ENCODE measurements at regions not wholly inside any gene's neighbourhood (a gene's known extent, or its start where the extent isn't known, plus 50 kb on each side); places are given as distances from the start of the nearest gene placed in this dataset.

DNA sequence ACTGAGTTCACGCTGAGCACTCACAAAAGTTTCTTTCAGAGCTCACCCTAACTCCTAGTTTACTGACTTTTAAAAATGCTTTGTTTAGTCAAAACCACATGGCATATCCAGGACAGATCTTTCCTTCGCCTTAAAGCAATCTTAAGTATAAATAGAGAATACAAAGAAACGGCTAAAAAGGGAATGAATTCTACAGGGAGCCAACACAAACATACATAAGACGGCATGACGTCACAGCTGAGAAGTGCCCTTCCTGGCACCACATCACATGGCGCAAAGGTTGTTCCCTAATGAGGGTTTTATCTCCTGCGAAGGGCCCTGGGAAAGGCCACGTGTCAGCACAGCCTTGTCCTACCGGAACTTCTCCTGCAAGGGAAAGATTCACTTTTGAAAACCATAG lies 141.3 kb downstream of the IRX1 start:
- no peak for DNase-seq

DNA sequence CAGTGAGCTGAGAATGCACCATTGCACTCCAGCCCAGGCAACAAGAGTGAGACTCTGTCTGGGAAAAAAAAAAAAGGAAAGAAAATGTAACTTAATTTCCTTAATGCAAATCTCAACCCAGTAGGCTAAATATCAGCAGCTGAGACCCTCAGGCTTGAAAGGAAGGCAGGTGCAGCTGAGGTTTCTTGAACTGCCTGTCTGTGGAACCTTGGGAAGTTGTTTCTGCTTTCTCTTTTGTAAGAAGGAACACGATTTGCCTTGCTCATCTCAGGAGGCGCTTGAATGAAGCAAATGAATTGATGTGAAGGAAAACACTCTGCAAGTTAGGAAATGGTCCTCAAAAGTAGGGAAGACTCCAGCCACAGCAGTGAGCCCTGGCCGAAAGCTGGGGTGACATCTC lies 143.3 kb downstream of the IRX1 start:
- no peak for DNase-seq

DNA sequence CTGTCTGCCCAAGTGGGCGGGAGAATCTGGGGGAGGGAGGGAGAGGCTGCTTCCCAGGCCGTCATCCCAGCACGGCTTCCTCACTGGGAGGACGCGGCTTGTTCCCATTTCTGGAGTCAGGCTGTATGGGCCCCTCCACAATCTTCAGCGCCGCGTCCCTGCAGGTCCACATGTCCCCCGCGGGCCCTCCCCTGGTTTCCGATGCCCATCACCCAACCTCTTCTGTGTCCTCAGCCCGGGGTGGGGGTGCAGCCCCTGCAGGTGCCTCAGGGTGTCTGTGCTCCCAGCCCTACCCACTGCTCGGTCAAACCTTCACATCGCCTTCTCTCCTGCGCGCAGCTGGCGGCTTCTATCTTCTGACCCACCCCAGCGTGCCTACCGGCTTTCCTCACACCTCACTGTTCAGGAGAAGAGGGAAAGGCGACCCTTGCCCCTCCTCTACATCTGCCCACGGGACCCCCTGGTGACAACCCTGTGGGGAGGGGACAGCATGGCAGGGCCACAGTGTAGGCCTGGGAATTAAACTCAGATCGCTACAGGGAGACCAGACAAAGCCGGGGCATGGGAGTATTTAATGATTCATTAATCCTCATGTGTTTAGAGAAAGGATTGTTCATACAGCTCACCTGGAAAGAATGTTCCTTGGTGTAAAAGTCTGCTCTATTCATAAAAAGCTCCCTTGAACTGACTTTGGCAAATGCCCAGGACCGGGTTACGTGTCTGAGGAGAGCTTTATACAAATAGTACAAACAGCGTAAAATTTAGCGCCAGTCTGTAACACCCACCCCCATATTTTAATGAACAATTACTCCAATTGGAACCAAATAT lies 145.1 kb downstream of the IRX1 start:
- no peak for DNase-seq

DNA sequence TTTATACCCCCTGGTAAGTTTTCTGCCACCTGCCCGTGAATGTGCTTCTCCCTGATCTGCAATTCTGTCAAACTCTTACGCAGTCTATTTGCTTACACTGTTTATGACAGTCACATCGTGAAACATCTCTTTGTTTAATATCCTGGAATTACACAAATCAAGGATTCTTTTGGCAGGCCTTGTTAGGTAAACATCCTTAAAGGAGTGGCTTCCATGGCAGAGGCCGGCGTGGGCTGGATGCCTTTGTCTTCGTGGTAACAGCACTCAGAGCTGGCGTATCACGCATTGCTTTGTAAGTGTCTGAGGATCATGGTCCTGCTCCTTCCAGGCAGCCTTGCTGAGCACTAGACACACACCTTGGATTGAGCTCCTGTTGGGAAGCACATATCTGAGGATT lies 145.7 kb downstream of the IRX1 start:
- no peak for DNase-seq

DNA sequence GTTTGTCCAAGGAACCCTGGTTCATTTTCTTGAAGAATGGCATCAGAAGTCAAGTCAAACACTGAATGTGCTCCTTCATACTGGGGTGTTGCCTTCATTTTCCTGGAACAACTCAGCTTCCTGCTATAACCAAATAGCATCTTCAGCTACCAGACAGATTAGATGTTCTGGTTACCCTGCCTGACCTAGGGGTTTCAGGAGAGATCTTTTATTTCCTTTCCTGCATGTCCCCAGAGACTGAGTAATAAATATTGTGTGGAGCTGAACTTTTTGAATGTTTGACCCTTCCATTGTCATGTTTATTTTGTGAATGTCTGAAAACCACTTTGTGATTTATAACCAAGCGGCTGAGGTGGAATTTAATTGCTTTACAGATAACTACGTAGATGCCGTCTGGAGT lies 147.1 kb downstream of the IRX1 start:
- no peak for DNase-seq

DNA sequence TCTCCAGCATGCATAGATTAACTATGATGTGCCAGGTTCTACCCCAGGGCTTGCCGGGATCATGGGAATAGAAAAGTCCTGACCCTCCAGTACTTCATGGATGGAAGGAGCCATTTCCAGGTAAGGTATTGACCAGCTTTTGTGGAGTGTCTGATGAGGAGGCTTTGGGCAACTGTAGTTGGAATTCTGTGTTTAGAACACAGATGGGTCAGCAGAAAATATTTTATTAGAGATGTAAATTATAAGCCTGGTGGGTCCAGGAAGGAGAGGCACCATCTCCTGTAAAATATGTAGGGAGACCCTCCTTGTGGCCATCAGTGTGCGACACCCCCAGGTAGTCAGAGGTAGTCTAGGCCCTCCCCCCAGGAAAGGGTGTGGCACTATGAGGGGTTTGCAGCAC lies 156.2 kb downstream of the IRX1 start:
- no peak for DNase-seq

DNA sequence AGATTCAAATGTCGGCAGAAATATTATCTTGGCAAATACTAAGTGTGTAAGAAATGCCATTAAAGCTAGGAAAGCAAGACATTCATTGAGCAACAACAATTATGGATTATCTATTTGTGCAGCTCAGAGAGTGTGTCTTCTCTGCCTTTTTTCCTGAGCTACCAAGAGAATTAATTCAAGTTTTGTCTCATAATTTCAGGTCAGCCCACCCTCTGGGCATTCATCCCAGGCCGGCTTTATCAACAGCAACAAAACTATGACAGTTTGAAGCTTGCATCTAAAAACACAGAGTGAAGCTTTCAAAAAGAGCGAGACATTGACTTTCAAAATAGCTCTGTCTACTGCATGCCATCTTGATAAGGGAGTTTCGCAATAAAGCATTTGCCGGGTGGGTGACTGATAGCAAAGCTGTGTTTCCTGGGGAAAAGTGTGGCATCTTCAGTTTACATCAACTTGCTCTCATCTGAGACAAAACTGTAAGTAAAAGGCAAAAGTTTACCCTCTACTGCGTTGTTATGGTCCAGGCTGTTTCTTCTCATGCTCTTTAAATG lies 182.4 kb downstream of the IRX1 start:
- no peak for DNase-seq

DNA sequence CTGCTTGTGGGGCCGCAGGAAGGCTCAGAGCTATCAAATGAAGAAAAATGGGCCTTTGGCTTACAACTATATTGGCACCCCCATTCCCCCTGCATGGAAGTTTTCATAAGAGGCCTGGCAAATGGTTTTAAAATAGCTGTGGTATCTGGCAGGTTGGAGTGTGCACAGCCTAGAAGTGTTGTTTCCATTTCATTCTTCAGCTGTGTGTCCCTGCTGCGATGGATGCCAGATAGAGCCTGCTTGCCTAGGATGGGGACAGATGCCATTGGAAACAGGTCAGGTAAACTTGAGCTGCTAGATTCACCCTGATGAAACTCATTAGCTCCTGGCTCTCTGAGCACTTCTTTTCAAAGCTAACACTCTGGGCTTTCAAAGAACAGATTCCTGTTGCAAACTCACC lies 183.3 kb downstream of the IRX1 start:
- no peak for DNase-seq

DNA sequence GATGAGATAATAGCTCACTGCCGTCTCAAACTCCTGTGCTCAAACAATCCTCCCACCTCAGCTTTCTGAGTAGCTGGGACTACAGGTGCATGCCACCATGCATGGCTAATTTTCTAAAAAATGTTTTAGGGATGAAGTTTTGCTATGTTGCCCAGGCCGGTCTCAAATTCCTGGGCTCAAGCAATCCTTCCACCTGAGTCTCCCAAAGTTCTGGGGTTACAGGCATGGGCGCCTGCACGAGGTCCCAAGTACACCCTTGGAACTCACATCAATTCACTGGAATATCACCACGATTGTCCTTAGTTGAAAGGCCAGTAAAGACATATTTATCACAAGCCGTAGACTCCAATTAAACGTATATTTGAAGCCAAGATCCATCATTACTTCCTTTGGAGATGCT lies 184.6 kb downstream of the IRX1 start:
- DNase-seq, result no peak

DNA sequence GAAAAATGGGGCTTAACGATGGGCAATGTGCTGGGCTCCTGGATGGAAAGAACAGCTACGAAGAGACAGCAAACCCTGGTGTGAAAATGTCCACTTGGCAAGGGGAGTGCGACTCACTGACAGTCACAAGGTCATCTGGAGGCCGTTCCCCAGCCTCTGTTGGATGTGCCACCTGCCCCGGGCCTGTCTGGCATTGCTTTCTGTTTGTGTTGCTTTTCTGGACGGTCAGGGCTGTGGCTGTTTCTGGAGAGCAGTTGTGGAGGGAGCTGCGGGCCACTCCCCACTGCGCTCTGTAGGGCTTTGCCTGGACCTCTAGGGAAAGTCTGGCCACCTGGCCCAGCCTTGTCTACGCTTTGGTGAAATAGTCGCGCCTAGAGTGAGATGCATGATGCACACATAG lies 185.3 kb downstream of the IRX1 start:
- no peak for DNase-seq

DNA sequence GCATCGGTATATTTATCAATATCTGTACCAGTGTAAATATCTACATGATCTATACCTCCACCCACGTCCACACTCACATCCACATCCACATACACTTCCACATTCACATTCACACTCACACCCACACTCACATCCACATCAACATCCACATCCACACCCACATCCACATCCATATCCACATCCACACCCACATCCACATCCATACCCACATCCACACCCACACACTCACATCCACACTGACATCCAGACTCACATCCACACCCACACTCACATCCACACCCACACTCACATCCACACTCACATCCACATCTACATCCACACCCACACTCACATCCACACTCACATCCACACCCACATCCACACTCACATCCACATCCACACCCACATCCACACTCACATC lies 189.2 kb downstream of the IRX1 start:
- no peak for DNase-seq

DNA sequence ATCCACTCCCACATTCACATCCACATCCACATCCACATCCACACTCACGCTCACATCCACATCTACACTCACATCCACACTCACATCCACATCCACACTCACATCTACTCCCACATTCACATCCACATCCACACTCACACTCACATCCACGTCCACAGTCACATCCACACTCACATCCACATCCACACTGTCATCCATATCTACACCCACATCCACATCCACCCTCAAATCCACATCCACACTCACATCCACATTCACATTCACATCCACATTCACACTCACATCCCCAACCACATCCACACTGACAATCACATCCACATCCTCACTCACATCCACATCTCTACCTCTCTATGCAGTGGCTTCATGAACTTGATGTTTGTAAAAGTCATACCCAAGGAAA lies 190.5 kb downstream of the IRX1 start:
- no peak for DNase-seq

DNA sequence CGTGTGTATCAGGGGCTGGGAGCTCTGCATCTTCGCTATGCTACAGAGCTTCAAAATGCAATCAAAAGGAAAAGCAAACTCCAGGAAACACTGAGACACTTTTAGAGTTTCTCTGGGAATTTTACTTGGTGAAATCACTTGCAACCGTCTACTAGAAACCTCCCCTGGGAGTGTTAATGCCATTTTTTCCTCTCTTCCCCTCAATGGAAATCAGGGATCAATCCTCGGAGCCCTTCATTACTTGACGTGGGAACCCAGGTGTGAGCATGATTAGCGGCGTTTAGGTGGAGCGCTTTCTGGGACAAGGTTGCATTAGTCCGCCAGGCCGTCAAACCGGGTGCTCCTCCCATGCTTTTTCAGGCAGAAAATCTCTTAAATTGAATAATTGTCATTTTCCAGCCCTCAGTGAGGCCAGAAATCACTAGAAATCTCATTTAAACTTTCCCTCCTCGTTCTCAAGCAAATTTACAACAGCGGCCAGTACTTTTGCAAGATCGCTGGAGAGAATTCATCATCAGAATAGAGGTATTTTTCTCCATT lies 191.3 kb downstream of the IRX1 start:
- no peak for DNase-seq

DNA sequence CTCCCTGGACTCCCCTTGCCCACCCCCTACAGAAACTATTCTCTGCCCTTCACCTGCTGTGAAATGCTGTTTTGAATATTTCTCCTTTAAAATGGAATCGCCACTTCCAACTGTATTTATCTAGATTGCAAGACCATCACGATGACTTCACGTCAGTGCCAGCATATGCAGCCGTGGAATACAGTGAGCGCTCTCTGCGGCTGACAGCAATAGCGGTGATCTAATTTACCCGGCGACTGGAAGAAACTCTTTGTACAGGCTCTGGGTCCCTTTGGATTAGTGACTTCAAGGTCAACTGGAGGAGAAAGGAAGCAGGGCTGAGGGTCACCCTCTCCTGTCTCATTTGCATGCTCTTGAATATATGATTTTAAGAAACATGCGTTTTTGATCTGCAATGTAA lies 192.0 kb downstream of the IRX1 start:
- DNase-seq, result no peak

DNA sequence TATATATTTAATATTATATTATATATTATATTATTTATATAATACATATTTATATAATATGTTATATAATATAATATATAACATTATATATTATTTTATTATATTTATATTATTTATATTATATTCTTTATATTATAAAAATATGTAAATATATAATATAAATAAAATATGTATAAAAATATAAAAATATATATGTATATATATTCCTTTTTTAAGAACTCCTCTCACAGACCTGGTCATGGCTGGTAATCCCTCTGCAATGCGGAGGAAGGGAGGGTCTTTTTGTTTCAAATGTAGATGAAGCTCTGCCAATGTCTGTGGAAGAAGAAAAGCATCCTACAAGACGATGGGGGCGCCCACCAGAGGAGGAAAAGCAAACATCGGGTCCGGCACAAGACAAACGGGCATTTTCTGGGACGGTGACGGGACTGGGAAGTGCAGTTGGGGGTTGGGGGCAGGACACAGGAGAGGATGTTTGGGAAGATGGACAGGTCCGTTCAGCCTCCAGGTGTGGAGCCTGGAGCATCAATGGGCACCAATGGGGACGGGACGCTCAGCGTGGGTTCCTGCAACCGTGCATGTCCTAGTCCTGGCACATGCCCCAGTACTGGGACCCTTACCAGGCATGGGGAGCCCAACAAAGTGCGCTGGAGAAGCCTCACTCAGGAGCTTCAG lies 194.0 kb downstream of the IRX1 start:
- DNase-seq, result no peak

DNA sequence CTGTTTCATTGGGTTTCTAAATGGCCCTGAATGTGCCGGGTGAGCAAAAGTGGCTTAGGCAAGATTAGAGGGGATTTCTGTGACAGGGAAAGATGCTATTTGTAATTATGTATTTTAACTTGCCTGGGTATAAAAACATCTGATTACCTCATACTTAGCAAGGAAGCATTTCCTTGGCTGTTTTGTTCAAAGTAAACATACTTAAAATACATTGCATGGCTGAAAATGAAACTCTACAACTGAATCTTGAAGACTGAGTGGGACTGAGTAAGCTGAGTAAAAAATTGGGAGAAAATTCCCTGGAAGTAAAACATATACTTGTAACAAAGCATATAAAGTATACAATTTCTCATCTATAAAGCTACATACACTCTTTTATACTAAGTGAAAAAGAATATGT lies 197.5 kb downstream of the IRX1 start:
- no peak for DNase-seq

DNA sequence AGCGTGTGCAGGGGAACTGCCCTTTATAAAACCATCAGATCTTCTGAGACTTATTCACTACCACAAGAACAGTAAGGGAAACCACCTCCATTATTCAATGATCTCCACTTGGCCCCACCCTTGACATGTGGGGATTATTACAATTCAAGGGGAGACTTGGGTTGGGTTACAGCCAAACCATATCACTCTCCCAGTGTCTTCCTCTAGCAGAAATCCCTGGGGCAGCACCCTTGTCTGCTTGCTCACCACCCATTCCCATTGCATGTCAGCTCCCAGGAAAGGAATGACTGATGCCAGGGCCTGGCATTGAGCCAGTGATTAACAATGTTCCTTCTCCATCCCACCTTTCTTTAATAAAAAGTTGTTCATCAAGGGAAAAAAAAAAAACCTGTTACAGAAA lies 199.0 kb downstream of the IRX1 start:
- DNase-seq, result no peak

DNA sequence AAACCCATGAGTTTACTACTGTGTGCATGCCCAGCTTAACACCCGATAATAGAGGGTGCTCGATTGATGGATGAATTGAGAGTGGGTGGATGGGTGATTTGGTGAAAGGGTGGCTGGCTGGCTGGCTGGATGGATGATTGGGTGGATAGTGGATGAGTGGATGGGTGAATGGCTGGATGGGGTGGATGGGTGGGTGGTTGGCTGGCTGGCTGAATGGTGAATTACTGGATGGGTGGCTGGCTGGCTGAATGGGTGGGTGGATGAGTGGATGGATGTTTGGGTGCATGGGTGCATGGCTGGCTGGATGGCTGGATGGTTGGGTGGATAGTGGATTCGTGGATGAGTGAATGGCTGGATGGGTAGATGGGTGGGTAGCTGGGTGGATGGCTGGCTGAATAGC lies 201.1 kb downstream of the IRX1 start:
- no peak for DNase-seq

DNA sequence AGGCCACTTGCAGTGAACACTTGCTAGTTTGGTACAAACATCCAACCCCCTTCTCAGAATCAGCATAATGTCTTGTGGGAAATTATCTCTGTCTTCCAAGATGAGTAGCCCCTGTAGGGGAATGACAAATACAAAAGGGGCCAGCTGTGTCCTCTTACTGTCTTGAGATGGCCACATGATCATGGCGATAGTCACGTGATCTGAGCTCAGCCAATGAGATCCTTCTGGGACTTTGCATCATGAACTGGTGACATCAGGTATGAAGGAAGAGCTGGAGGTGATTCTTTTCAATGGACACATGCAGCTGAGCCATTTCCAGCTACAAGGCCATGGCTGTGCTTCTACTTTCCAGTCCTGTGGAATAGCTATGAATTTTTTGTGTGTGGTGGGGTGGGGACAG lies 206.3 kb downstream of the IRX1 start:
- DNase-seq, result no peak

DNA sequence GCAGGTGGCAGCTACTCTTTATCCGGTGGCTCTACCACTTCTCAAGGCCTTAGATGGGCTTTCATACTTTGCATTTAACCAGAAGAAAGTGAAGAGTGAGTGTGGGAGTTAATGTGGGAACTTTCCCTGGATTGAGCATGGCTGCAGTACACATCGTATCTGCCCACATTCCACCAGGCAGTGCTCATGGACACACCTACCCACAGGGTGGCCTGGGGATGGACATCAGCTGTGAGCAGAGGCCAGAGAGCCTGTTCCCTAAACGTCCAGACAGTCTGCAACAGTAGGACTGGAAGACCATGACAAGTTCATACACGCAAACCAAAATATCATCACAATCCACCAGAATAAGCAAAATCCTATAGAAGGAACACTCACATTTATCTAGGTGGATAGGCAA lies 213.8 kb downstream of the IRX1 start:
- no peak for DNase-seq

DNA sequence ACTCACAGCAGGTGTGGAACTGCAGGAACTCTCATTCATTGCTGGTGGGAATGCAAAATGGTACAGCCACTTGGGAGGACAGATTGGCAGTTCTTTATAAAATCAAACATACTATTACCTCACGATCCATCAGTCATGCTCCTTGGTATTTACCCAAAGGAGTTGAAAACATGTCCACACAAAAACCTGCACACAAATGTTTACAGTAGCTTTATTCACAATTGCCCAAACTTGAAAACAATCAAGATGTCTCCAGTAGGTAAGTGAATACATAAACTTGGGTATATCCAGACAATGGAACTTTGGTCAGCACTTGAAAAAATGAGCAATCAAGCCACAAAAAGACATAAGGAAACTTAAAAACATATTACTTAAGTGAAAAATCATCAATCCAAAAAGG lies 215.5 kb downstream of the IRX1 start:
- DNase-seq, result no peak

DNA sequence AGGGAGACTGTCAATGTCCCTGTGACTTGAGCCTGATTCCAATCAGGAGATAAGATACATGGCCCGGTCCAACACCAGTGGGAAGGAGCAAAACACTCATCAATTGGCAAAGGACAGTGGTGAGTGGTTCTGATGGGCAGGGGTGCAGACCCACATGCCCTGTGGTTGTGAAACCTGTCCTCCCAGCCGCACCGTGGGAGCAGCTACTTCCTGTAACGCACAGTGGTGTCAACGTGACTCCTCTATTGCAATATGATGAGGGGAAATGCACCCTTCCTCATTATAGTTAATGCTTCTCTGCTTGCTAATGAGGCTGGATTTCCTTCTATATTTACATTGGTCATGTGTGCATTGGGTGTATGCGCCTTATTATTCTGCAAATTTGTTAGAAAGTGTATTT lies 223.0 kb downstream of the IRX1 start:
- no peak for DNase-seq

DNA sequence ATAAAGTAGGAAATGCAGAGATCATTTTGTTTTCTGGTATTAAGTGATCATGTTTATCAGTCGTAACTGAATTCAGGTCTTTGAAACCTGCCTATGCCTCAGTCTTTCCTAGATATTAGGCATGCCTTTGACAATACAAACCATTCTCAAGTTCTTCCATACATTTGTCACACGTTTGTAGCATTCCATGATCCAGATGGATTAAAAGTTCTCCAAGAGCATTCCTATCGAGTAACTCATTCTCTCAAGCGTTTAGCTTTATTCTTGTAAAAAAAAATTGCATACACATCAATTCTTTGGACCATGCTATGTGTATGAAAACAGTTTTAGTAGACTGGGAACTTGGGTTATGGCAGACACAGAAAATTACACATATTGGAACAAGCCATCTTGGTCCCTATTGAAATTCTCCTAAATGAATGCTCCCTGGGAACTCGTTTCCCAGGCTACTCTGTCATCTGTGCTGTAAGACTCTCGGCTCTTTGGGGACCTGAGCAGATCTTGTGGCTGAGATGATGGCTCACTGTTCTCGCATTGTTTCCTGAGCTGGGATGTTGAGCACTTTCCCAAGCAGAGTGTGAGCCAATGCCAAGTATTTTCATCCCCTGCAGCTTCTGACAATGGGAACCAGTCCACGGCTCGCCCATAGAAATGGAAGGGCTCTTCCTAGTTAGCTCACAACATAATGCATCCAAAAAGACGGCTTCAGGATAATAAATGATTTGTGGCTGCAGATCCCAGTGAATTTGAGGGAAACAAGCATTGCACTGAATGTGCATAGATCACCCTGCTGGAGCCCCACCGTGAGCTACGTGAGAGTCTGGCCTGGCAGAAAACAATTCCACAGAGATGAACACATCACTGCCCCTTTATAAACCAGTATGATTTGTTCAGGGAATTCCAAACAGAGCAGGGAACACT lies 230.2 kb downstream of the IRX1 start:
- no peak for DNase-seq

Data from activated CD4-positive, alpha-beta T cell treated with anti-CD3 and anti-CD28 coated beads, Interleukin-2, amount 50 U/mL, for 48 hours (primary cell).